HG03066 (cell line): ENCODE measurements at regions not wholly inside any gene's neighbourhood (a gene's known extent, or its start where the extent isn't known, plus 50 kb on each side); places are given as distances from the start of the nearest gene placed in this dataset.
"Not testable (repeated sequence)": the region's sequence is repeated elsewhere in the genome, so short reads cannot be mapped to it uniquely, and the experiment has no call there.

ENCODE experiments used
- ATAC-seq: cut with Tn5 transposase; IDR thresholded peaks from one replicate; pipeline ENCODE4 v1.9.1; 2021; ENCODE audit warnings: low read depth; ENCODE audit not compliant: unreplicated experiment

- ATAC-seq: no peak
Measured at GRCh38 chr2:16378031-16378430, 287.6 kb downstream of the CYRIA start.

- no peak for ATAC-seq
Measured at GRCh38 chr2:16375981-16376380, 289.7 kb downstream of the CYRIA start.

GRCh38 chr2:16375351-16375750 is 290.3 kb downstream of the CYRIA start:
- ATAC-seq: no peak

DNA sequence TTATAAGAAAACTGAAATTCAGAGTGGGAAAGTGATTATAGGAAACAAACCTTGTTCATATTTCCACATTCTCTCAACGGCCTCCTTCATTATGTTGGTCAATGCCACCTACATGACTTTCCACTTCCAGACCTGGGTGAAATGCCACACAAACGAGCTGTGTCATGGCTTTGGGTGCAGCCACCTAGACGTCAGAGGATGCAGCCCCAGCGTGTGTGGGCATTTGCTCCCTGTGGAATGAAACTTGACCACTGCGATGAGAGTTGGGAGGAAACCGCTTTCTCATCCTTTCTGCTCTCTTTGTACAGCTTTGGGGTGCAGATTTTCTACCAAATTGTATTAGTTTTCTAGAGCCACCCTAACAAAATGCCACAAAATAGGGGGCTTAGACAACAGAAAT is 291.0 kb downstream of the CYRIA start:
- no peak for ATAC-seq

- ATAC-seq: no peak
Measured at GRCh38 chr2:16373341-16373740, 292.3 kb downstream of the CYRIA start.

- ATAC-seq: no peak
Measured at GRCh38 chr2:16371751-16372150, 293.9 kb downstream of the CYRIA start.

- ATAC-seq: no peak
Measured at GRCh38 chr2:16368951-16369350, 296.7 kb downstream of the CYRIA start.

GRCh38 chr2:16368328-16368727 is 297.3 kb downstream of the CYRIA start:
- ATAC-seq: no peak

GRCh38 chr2:16365366-16365765 is 300.3 kb downstream of the CYRIA start:
- ATAC-seq: no peak

- ATAC-seq: no peak
Measured at GRCh38 chr2:16363581-16363980, 302.1 kb downstream of the CYRIA start.

DNA sequence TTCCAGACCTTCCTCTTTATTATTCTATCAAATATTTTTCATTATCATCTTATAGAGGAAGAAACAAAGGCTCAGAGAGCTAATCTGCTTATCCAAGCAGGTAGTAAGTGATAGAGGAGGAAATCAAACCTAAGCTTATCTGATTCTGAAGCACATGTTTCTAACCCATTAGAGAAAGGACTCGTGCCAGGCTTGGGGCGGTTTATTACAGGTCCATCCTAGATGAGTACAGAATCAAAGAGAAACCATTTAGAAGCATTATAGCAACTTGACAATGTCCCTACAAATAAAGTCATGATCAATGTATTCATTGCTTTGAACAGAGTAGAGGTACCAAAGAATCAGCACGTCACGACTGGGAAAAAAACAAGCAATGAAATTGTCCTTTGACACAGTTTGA is 303.0 kb downstream of the CYRIA start:
- ATAC-seq: no peak

- ATAC-seq: no peak
Measured at GRCh38 chr2:16361261-16361995, 304.2 kb downstream of the CYRIA start.

DNA sequence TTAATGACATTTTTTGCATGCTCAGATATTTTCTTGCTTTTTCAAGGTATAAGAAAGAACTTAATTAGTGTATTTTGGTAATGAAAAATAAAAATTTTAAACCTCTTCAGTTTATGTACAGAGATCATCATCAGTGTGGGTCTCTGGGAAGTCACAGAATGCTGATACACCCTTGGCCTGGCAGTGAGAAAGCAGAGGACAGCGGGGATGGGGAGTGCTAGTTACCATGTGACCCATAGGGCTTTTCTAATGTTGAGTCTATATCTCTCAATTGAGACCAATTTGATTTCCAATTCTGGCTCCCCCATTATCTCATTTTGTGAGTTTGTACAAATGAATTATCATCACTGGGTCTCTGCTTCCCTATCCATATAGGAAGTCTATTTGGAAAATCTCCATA is 305.7 kb downstream of the CYRIA start:
- ATAC-seq: no peak

DNA sequence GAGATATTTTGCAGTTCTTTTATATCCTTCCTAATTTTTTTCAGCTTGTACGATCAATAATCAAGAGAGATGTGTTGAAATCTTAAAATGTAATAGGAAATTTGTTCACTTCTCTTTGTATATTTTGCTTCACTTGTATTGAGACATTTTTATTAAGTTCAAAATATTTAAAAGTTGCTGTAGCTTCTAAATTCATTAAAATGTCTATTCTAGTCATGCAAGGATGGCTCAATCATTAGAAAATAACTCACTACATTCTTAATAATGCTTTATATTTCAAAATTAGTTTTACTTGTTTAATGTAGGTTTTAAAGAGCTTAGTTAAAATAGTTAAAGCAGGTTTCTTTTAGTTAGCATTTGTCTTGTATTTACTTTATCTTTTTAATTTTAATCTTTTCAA is 308.4 kb downstream of the CYRIA start:
- ATAC-seq: no peak

DNA sequence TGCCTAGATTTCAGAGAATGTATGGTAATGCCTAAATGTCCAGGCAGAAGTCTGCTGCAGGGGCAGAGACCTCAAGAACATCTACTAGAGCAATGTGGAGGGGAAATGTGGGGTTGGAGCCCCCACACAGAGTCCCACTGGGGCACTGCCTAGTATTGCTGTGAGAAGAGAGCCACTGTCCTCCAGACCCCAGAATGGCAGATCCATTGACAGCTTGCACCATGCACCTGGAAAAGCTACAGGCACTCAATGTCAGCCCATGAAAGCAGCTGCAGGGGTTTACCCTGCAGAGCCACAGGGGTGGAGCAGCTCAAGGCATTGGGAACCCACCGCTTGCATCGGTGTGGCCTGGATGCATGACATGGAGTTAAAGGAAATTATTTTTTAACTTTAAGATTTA is 314.1 kb downstream of the CYRIA start:
- ATAC-seq: no peak

DNA sequence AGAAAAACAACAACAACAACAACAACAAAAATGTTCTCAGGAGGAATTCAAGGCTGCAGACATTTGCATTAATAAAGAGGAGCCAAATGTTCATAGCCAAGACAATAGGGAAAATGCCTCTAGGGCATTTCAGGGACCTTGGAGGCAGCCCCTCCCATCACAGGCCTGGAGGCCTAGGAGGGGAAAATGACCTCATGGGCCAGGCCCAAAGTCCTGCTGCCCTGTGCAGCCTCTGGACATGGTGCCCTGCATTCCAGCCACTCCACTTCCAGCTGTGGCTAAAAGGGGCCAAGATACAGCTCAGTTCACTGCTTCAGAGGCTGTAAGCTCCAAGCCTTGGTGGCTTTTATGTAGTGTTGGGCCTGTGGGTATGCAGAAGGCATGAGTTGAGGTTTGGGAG is 314.5 kb downstream of the CYRIA start:
- ATAC-seq: no peak

- no peak for ATAC-seq
Measured at GRCh38 chr2:16350211-16350610, 315.4 kb downstream of the CYRIA start.

GRCh38 chr2:16349811-16350210 is 315.8 kb downstream of the CYRIA start:
- no peak for ATAC-seq

- ATAC-seq: no peak
Measured at GRCh38 chr2:16348821-16349515, 316.7 kb downstream of the CYRIA start.

DNA sequence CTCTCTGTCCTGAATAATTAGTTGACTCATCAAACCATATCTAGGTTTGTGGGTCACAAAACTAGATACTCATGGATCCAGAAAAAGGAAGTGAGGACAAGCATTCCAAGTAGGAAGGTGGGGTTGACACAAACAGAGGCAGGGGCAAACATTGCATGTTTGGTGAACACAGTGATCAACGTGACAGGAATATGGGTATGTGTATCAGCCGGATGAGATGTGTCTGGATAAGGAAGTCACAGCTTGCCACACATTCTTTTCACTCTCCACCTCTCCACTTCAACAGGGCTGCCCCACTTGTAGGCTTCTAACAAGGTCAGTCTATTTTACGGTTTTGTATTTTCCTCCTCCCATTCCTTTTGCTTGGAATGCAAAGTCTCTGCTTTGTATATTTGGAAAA is 319.0 kb downstream of the CYRIA start:
- no peak for ATAC-seq

DNA sequence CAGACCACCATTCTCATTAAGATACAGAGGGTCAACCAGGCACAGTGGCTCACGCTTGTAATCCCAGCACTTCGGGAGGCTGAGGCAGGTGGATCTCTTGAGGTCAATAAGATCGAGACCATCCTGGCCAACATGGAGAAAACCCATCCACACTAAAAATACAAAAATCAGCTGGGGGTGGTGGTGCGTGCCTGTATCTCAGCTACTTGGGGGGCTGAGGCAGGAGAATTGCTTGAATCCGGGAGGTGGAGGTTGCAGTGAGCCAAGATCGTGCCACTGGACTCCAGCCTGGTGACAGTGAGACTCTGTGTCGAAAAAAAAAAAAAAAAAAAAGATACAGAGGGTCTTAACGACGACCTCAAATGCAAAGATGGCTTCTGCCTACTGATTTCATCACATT is 320.4 kb downstream of the CYRIA start:
- ATAC-seq: not testable (repeated sequence)

DNA sequence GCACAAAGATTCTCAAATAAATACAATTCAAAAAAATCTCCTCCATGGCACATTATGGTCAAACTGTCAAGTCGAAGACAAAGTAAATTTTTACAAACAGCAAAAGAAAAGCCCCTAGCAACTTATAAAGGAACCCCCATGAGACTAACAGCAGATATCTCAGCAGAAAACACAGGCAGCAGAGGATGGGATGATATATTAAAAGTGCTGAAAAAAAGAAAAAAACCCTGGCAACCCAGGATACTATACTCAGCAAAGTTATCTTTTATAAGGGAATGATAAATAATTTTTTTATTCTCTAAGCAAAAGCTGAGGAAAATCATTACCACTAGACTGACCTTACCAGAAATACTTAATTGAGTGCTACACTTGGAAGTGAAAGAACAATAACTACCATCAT is 326.4 kb downstream of the CYRIA start:
- no peak for ATAC-seq
